ENCODE measurements at regions not wholly inside any gene's neighbourhood (a gene's known extent, or its start where the extent isn't known, plus 50 kb on each side); places are given as distances from the start of the nearest gene placed in this dataset.

- H3K27ac Mint-ChIP-seq, result no peak overlapping the region
- H3K4me1 Mint-ChIP-seq (ENCODE audit: low read depth), result peaks cover 3% of the 10 kb centered on the region
- H3K36me3 Mint-ChIP-seq, result no peaks in the 10 kb centered on the region
- no peaks in the 10 kb centered on the region for H3K27me3 Mint-ChIP-seq
- no peak overlapping the region for H3K4me3 Mint-ChIP-seq
- no peaks in the 10 kb centered on the region for H3K9me3 Mint-ChIP-seq (ENCODE audit: low read depth)
Observed at GRCh38 chr4:108391701-108392455, 223.1 kb upstream of the LEF1 start.

GRCh38 chr4:108385076-108385475 lies 216.3 kb upstream of the LEF1 start:
- Mint-ChIP-seq H3K27ac (no peak overlapping the region), H3K4me3 (no peak overlapping the region), H3K9me3 (ENCODE audit: low read depth) (no peaks in the 10 kb centered on the region), H3K27me3 (no peaks in the 10 kb centered on the region), H3K36me3 (no peaks in the 10 kb centered on the region), H3K4me1 (ENCODE audit: low read depth) (peaks cover 16% of the 10 kb centered on the region)

GRCh38 chr4:108384544-108384943 lies 215.8 kb upstream of the LEF1 start:
- Mint-ChIP-seq H3K9me3 (ENCODE audit: low read depth) (peaks cover 3% of the 10 kb centered on the region), H3K27me3 (no peaks in the 10 kb centered on the region), H3K4me3 (no peak overlapping the region), H3K4me1 (ENCODE audit: low read depth) (peaks cover 18% of the 10 kb centered on the region), H3K27ac (no peak overlapping the region), H3K36me3 (no peaks in the 10 kb centered on the region)

GRCh38 chr4:108383157-108383556 lies 214.4 kb upstream of the LEF1 start:
- Mint-ChIP-seq H3K27ac (no peak overlapping the region), H3K27me3 (no peaks in the 10 kb centered on the region), H3K9me3 (ENCODE audit: low read depth) (peaks cover 4% of the 10 kb centered on the region), H3K4me3 (no peak overlapping the region), H3K36me3 (no peaks in the 10 kb centered on the region), H3K4me1 (ENCODE audit: low read depth) (peaks cover 18% of the 10 kb centered on the region)

GRCh38 chr4:108382751-108383150 lies 214.0 kb upstream of the LEF1 start:
- H3K27ac Mint-ChIP-seq, result no peak overlapping the region
- H3K9me3 Mint-ChIP-seq (ENCODE audit: low read depth), result peaks cover 4% of the 10 kb centered on the region
- H3K4me3 Mint-ChIP-seq, result no peak overlapping the region
- no peaks in the 10 kb centered on the region for H3K36me3 Mint-ChIP-seq
- H3K27me3 Mint-ChIP-seq, result no peaks in the 10 kb centered on the region
- peaks cover 18% of the 10 kb centered on the region for H3K4me1 Mint-ChIP-seq (ENCODE audit: low read depth)

- Mint-ChIP-seq H3K4me1 (ENCODE audit: low read depth) (peaks cover 16% of the 10 kb centered on the region), H3K27me3 (no peaks in the 10 kb centered on the region), H3K9me3 (ENCODE audit: low read depth) (peaks cover 4% of the 10 kb centered on the region), H3K4me3 (no peak overlapping the region), H3K27ac (no peak overlapping the region), H3K36me3 (no peaks in the 10 kb centered on the region)
Observed at GRCh38 chr4:108378164-108378563, 209.4 kb upstream of the LEF1 start.

GRCh38 chr4:108377021-108377420 lies 208.3 kb upstream of the LEF1 start:
- H3K4me3 Mint-ChIP-seq, result no peak overlapping the region
- H3K27me3 Mint-ChIP-seq, result no peaks in the 10 kb centered on the region
- peaks cover 20% of the 10 kb centered on the region for H3K4me1 Mint-ChIP-seq (ENCODE audit: low read depth)

GRCh38 chr4:108375434-108375833 lies 206.7 kb upstream of the LEF1 start:
- Mint-ChIP-seq H3K27ac (no peak overlapping the region), H3K36me3 (no peaks in the 10 kb centered on the region), H3K4me1 (ENCODE audit: low read depth) (peaks cover 30% of the 10 kb centered on the region), H3K27me3 (no peaks in the 10 kb centered on the region), H3K4me3 (no peak overlapping the region), H3K9me3 (ENCODE audit: low read depth) (peaks cover 4% of the 10 kb centered on the region)

More at GRCh38 chr4:108377021-108377420, 208.3 kb upstream of the LEF1 start:
- Mint-ChIP-seq H3K9me3 (ENCODE audit: low read depth) (peaks cover 4% of the 10 kb centered on the region), H3K27ac (no peak overlapping the region), H3K36me3 (no peaks in the 10 kb centered on the region)

GRCh38 chr4:108372681-108373080 lies 203.9 kb upstream of the LEF1 start:
- H3K4me1 Mint-ChIP-seq (ENCODE audit: low read depth), result peaks cover 41% of the 10 kb centered on the region
- H3K9me3 Mint-ChIP-seq (ENCODE audit: low read depth), result no peaks in the 10 kb centered on the region
- no peaks in the 10 kb centered on the region for H3K36me3 Mint-ChIP-seq
- H3K27ac Mint-ChIP-seq, result peak overlapping the region; percentile 46
- H3K4me3 Mint-ChIP-seq, result peak overlapping the region; percentile 76
- H3K27me3 Mint-ChIP-seq, result no peaks in the 10 kb centered on the region

- H3K27ac Mint-ChIP-seq, result peak overlapping the region; percentile 89
- peak overlapping the region; percentile 87 for H3K4me3 Mint-ChIP-seq
- no peaks in the 10 kb centered on the region for H3K27me3 Mint-ChIP-seq
- peaks cover 42% of the 10 kb centered on the region for H3K4me1 Mint-ChIP-seq (ENCODE audit: low read depth)
- H3K36me3 Mint-ChIP-seq, result no peaks in the 10 kb centered on the region
- no peaks in the 10 kb centered on the region for H3K9me3 Mint-ChIP-seq (ENCODE audit: low read depth)
Observed at GRCh38 chr4:108371282-108371681, 202.6 kb upstream of the LEF1 start.

- no peaks in the 10 kb centered on the region for H3K27me3 Mint-ChIP-seq
Observed at GRCh38 chr4:108370291-108371141, 201.8 kb upstream of the LEF1 start.

GRCh38 chr4:108369035-108369655 lies 200.4 kb upstream of the LEF1 start:
- Mint-ChIP-seq H3K9me3 (ENCODE audit: low read depth) (no peaks in the 10 kb centered on the region), H3K36me3 (no peaks in the 10 kb centered on the region), H3K27me3 (no peaks in the 10 kb centered on the region), H3K4me1 (ENCODE audit: low read depth) (peaks cover 43% of the 10 kb centered on the region), H3K27ac (peak overlapping the region; percentile 13), H3K4me3 (peak overlapping the region; percentile 51)

More at GRCh38 chr4:108370291-108371141, 201.8 kb upstream of the LEF1 start:
- Mint-ChIP-seq H3K36me3 (no peaks in the 10 kb centered on the region), H3K4me3 (peak overlapping the region; percentile 87), H3K4me1 (ENCODE audit: low read depth) (peaks cover 43% of the 10 kb centered on the region), H3K9me3 (ENCODE audit: low read depth) (no peaks in the 10 kb centered on the region), H3K27ac (peak overlapping the region; percentile 89)

GRCh38 chr4:108367751-108368150 lies 199.0 kb upstream of the LEF1 start:
- H3K27ac Mint-ChIP-seq, result no peak overlapping the region
- no peaks in the 10 kb centered on the region for H3K36me3 Mint-ChIP-seq
- no peaks in the 10 kb centered on the region for H3K27me3 Mint-ChIP-seq
- no peaks in the 10 kb centered on the region for H3K9me3 Mint-ChIP-seq (ENCODE audit: low read depth)
- H3K4me3 Mint-ChIP-seq, result no peak overlapping the region
- H3K4me1 Mint-ChIP-seq (ENCODE audit: low read depth), result peaks cover 39% of the 10 kb centered on the region

GRCh38 chr4:108366716-108367115 lies 198.0 kb upstream of the LEF1 start:
- no peaks in the 10 kb centered on the region for H3K9me3 Mint-ChIP-seq (ENCODE audit: low read depth)

GRCh38 chr4:108365551-108365950 lies 196.8 kb upstream of the LEF1 start:
- Mint-ChIP-seq H3K9me3 (ENCODE audit: low read depth) (no peaks in the 10 kb centered on the region), H3K4me1 (ENCODE audit: low read depth) (peaks cover 41% of the 10 kb centered on the region), H3K27ac (no peak overlapping the region), H3K27me3 (no peaks in the 10 kb centered on the region), H3K4me3 (no peak overlapping the region), H3K36me3 (no peaks in the 10 kb centered on the region)

More at GRCh38 chr4:108366716-108367115, 198.0 kb upstream of the LEF1 start:
- Mint-ChIP-seq H3K4me1 (ENCODE audit: low read depth) (peaks cover 41% of the 10 kb centered on the region), H3K27me3 (no peaks in the 10 kb centered on the region), H3K36me3 (no peaks in the 10 kb centered on the region), H3K4me3 (no peak overlapping the region), H3K27ac (no peak overlapping the region)

Measured in activated naive CD8-positive, alpha-beta T cell (primary cell).